Liver (tissue), 8 donors: ENCODE measurements at regions not wholly inside any gene's neighbourhood (a gene's known extent, or its start where the extent isn't known, plus 50 kb on each side); places are given as distances from the start of the nearest gene placed in this dataset.

Experiments
- DNase-seq: peaks from one replicate; pipeline ENCODE4 v3.0.0-alpha.2; 2017; ENCODE audit warnings: low spot score
- H3K27ac ChIP-seq, 2 donors: one replicate each; pipeline ENCODE4 v1.7.0; 2013; ENCODE audit warnings: inconsistent platforms in 2 of 2, low read length in 2 of 2, control low read depth in 1 of 2, low read depth in 1 of 2, mild to moderate bottlenecking in 1 of 2
- H3K27me3 ChIP-seq, 4 donors: one replicate each; pipeline versions ENCODE4 v1.6.1 to v1.7.0; 2013; ENCODE audit warnings: low read length in 3 of 4, inconsistent platforms in 1 of 4, mild to moderate bottlenecking in 1 of 4, moderate library complexity in 1 of 4; ENCODE audit not compliant: control insufficient read depth in 4 of 4, insufficient read depth in 4 of 4
- H3K36me3 ChIP-seq, 4 donors: one replicate each; pipeline versions ENCODE4 v1.6.1 to v1.7.0; 2013; ENCODE audit warnings: low read length in 3 of 4, mild to moderate bottlenecking in 3 of 4, low read depth in 1 of 4, moderate library complexity in 1 of 4; ENCODE audit not compliant: control insufficient read depth in 4 of 4, insufficient read depth in 3 of 4
- H3K4me1 ChIP-seq, 4 donors: one replicate each; pipeline versions ENCODE4 v1.6.1 to v1.7.0; 2013; ENCODE audit warnings: low read length in 3 of 4, mild to moderate bottlenecking in 3 of 4, moderate library complexity in 1 of 4; ENCODE audit not compliant: control insufficient read depth in 4 of 4, insufficient read depth in 4 of 4
- H3K4me3 ChIP-seq, 3 donors: one replicate each; pipeline versions ENCODE4 v1.6.1 to v1.7.0; 2013; ENCODE audit warnings: low read length in 3 of 3, control low read depth in 1 of 3, low read depth in 1 of 3, mild to moderate bottlenecking in 1 of 3
- H3K9ac ChIP-seq, 2 donors: one replicate each; pipeline ENCODE4 v1.7.0; 2013; ENCODE audit warnings: low read length in 2 of 2, mild to moderate bottlenecking in 2 of 2, moderate library complexity in 2 of 2, control low read depth in 1 of 2, low read depth in 1 of 2
- H3K9me3 ChIP-seq, 4 donors: one replicate each; pipeline versions ENCODE4 v1.6.1 to v1.7.0; 2013; ENCODE audit warnings: low read length in 3 of 4; ENCODE audit not compliant: control insufficient read depth in 4 of 4
- EGR1 ChIP-seq, 2 donors: IDR thresholded peaks; 2 replicates each; pipeline ENCODE4 v1.6.1; 2016 to 2018; ENCODE audit warnings: antibody characterized with exemption in 2 of 2, low read depth in 2 of 2
- FOXA1 ChIP-seq: IDR thresholded peaks from 2 replicates; pipeline ENCODE4 v1.6.1; 2016; ENCODE audit warnings: antibody characterized with exemption
- FOXA2 ChIP-seq: IDR thresholded peaks from 2 replicates; pipeline ENCODE4 v1.6.1; 2016; ENCODE audit warnings: antibody characterized with exemption
- GABPA ChIP-seq, 2 donors: IDR thresholded peaks in 1 of 2; conservative IDR thresholded peaks in 1 of 2; 2 replicates each; pipeline ENCODE4 v1.6.1; 2016; ENCODE audit warnings: antibody characterized with exemption in 2 of 2, mild to moderate bottlenecking in 1 of 2, moderate library complexity in 1 of 2
- HNF4A ChIP-seq, 2 donors: conservative IDR thresholded peaks; 2 replicates each; pipeline ENCODE4 v1.6.1; 2016; ENCODE audit warnings: antibody characterized with exemption in 2 of 2, mild to moderate bottlenecking in 2 of 2
- HNF4G ChIP-seq: IDR thresholded peaks from 2 replicates; pipeline ENCODE4 v1.6.1; 2016; ENCODE audit warnings: antibody characterized with exemption
- JUND ChIP-seq, 2 donors: IDR thresholded peaks; 2 replicates each; pipeline ENCODE4 v1.6.1; 2016; ENCODE audit warnings: antibody characterized with exemption in 2 of 2
- NR2F2 ChIP-seq: IDR thresholded peaks from 2 replicates; pipeline ENCODE4 v1.6.1; 2016; ENCODE audit warnings: antibody characterized with exemption
- RAD21 ChIP-seq, 2 donors: IDR thresholded peaks; 2 replicates each; pipeline ENCODE4 v1.6.1; 2016; ENCODE audit warnings: antibody characterized with exemption in 2 of 2, mild to moderate bottlenecking in 2 of 2
- RXRA ChIP-seq, 2 donors: IDR thresholded peaks; 2 replicates each; pipeline ENCODE4 v1.6.1; 2017 to 2018; ENCODE audit warnings: antibody characterized with exemption in 2 of 2, mild to moderate bottlenecking in 1 of 2
- SP1 ChIP-seq: IDR thresholded peaks from 2 replicates; pipeline ENCODE4 v1.6.1; 2018; ENCODE audit warnings: antibody characterized with exemption, mild to moderate bottlenecking
- TAF1 ChIP-seq: conservative IDR thresholded peaks from 2 replicates; pipeline ENCODE4 v1.6.1; 2016; ENCODE audit warnings: antibody characterized with exemption, mild to moderate bottlenecking
- YY1 ChIP-seq: IDR thresholded peaks from 2 replicates; pipeline ENCODE4 v1.6.1; 2016; ENCODE audit warnings: antibody characterized with exemption, mild to moderate bottlenecking
- WGBS: extraction: QIAGEN DNeasy Blood & Tissue Kit; methylation state at CpG from one replicate; pipeline ENCODE4 v1.1.7; 2013; 5-methylcytosine and 5-hydroxymethylcytosine counted together
- TF ChIP-seq, protein P1 (sequence below): IDR thresholded peaks from 2 replicates; pipeline ENCODE4 v1.6.1; 2016; ENCODE audit warnings: antibody characterized with exemption, mild to moderate bottlenecking
- TF ChIP-seq, protein P2 (sequence below): IDR thresholded peaks from 2 replicates; pipeline ENCODE4 v1.6.1; 2016; ENCODE audit warnings: antibody characterized with exemption
- TF ChIP-seq, protein P3 (sequence below): IDR thresholded peaks from 2 replicates; pipeline ENCODE4 v1.6.1; 2016; ENCODE audit warnings: antibody characterized with exemption
- TF ChIP-seq, protein P4 (sequence below): IDR thresholded peaks from 2 replicates; pipeline ENCODE4 v1.6.1; 2016; ENCODE audit warnings: antibody characterized with exemption
- TF ChIP-seq, protein P5 (sequence below): fragments of 150-350 bp; IDR thresholded peaks from 2 replicates; pipeline ENCODE4 v1.5.1; 2017; ENCODE audit warnings: improper control_type of control experiment, low read depth, low read length; ENCODE audit not compliant: missing input control
- donor health status: healthy.
- donor health status: healthy.
- donor health status: healthy.
- donor health status: healthy.
- donor health status: healthy.

DNA sequence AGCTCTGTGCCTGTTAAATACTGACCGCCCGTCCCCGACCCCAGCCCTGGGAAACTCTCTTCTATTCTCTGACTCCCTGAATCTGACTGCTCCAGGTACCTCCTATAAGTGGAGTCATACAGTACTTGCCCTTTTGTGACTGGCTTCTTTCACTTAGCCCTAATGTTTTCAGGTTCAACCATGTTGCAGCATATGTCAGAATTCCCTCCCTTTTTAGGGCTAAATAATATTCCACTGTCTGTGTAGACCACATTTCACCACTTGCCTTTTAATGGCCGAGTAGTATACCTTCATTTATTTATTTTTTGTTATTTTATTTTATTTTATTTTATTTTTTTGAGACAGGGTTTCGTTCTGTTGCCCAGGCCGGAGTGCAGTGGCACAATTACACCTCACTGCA lies 96.1 kb upstream of the SLC22A11 start:
- Histone ChIP-seq H3K36me3 (no peaks in the 10 kb centered on the region), H3K4me1 (no peaks in the 10 kb centered on the region), H3K4me3 (no peak overlapping the region), H3K27ac (no peak overlapping the region), H3K9me3 (no peaks in the 10 kb centered on the region), H3K9ac (no peak overlapping the region), H3K27me3 (no peaks in the 10 kb centered on the region)
- no peak for DNase-seq
- WGBS, result 80% methylated on average over 6 of the region's 6 CpGs
- TF ChIP-seq FOXA2 (no peak), RXRA (IDR thresholded peaks at IDR 0.05) (no peak), GABPA (IDR thresholded peaks at IDR 0.05 in 1 of 2, conservative IDR thresholded peaks at IDR 0.05 in 1 of 2) (no peak), JUND (IDR thresholded peaks at IDR 0.05) (no peak), SP1 (no peak), HNF4G (no peak), HNF4A (conservative IDR thresholded peaks at IDR 0.05) (no peak), EGR1 (IDR thresholded peaks at IDR 0.05; ENCODE audit: low read depth in 2 of 2) (no peak), RAD21 (IDR thresholded peaks at IDR 0.05) (no peak), YY1 (no peak), FOXA1 (no peak), NR2F2 (no peak), TAF1 (no peak)
- TF ChIP-seq, protein P1, sequence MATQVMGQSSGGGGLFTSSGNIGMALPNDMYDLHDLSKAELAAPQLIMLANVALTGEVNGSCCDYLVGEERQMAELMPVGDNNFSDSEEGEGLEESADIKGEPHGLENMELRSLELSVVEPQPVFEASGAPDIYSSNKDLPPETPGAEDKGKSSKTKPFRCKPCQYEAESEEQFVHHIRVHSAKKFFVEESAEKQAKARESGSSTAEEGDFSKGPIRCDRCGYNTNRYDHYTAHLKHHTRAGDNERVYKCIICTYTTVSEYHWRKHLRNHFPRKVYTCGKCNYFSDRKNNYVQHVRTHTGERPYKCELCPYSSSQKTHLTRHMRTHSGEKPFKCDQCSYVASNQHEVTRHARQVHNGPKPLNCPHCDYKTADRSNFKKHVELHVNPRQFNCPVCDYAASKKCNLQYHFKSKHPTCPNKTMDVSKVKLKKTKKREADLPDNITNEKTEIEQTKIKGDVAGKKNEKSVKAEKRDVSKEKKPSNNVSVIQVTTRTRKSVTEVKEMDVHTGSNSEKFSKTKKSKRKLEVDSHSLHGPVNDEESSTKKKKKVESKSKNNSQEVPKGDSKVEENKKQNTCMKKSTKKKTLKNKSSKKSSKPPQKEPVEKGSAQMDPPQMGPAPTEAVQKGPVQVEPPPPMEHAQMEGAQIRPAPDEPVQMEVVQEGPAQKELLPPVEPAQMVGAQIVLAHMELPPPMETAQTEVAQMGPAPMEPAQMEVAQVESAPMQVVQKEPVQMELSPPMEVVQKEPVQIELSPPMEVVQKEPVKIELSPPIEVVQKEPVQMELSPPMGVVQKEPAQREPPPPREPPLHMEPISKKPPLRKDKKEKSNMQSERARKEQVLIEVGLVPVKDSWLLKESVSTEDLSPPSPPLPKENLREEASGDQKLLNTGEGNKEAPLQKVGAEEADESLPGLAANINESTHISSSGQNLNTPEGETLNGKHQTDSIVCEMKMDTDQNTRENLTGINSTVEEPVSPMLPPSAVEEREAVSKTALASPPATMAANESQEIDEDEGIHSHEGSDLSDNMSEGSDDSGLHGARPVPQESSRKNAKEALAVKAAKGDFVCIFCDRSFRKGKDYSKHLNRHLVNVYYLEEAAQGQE, result no peak
- TF ChIP-seq, protein P2, sequence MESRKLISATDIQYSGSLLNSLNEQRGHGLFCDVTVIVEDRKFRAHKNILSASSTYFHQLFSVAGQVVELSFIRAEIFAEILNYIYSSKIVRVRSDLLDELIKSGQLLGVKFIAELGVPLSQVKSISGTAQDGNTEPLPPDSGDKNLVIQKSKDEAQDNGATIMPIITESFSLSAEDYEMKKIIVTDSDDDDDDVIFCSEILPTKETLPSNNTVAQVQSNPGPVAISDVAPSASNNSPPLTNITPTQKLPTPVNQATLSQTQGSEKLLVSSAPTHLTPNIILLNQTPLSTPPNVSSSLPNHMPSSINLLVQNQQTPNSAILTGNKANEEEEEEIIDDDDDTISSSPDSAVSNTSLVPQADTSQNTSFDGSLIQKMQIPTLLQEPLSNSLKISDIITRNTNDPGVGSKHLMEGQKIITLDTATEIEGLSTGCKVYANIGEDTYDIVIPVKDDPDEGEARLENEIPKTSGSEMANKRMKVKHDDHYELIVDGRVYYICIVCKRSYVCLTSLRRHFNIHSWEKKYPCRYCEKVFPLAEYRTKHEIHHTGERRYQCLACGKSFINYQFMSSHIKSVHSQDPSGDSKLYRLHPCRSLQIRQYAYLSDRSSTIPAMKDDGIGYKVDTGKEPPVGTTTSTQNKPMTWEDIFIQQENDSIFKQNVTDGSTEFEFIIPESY, result no peak
- TF ChIP-seq, protein P3, sequence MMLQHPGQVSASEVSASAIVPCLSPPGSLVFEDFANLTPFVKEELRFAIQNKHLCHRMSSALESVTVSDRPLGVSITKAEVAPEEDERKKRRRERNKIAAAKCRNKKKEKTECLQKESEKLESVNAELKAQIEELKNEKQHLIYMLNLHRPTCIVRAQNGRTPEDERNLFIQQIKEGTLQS, result no peak
- TF ChIP-seq, protein P4, sequence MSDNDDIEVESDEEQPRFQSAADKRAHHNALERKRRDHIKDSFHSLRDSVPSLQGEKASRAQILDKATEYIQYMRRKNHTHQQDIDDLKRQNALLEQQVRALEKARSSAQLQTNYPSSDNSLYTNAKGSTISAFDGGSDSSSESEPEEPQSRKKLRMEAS, result no peak
- TF ChIP-seq, protein P5, sequence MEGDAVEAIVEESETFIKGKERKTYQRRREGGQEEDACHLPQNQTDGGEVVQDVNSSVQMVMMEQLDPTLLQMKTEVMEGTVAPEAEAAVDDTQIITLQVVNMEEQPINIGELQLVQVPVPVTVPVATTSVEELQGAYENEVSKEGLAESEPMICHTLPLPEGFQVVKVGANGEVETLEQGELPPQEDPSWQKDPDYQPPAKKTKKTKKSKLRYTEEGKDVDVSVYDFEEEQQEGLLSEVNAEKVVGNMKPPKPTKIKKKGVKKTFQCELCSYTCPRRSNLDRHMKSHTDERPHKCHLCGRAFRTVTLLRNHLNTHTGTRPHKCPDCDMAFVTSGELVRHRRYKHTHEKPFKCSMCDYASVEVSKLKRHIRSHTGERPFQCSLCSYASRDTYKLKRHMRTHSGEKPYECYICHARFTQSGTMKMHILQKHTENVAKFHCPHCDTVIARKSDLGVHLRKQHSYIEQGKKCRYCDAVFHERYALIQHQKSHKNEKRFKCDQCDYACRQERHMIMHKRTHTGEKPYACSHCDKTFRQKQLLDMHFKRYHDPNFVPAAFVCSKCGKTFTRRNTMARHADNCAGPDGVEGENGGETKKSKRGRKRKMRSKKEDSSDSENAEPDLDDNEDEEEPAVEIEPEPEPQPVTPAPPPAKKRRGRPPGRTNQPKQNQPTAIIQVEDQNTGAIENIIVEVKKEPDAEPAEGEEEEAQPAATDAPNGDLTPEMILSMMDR, result no peak
